HG02885 (cell line): ENCODE measurements at regions not wholly inside any gene's neighbourhood (a gene's known extent, or its start where the extent isn't known, plus 50 kb on each side); places are given as distances from the start of the nearest gene placed in this dataset.
"Not testable (repeated sequence)": the region's sequence is repeated elsewhere in the genome, so short reads cannot be mapped to it uniquely, and the experiment has no call there.

Source experiments
- ATAC-seq: cut with Tn5 transposase; IDR thresholded peaks from one replicate; pipeline ENCODE4 v1.9.1; 2021; ENCODE audit warnings: mild to moderate bottlenecking; ENCODE audit not compliant: unreplicated experiment, poor library complexity

- no peak for ATAC-seq
Measured at GRCh38 chr10:33676606-33677339, 342.3 kb upstream of the NRP1 start.

GRCh38 chr10:33674986-33675599 is 340.6 kb upstream of the NRP1 start:
- ATAC-seq: no peak

- no peak for ATAC-seq
Measured at GRCh38 chr10:33674491-33674890, 340.0 kb upstream of the NRP1 start.

GRCh38 chr10:33673839-33674415 is 339.5 kb upstream of the NRP1 start:
- no peak for ATAC-seq

GRCh38 chr10:33669904-33670303 is 335.4 kb upstream of the NRP1 start:
- ATAC-seq: no peak

GRCh38 chr10:33666686-33667480 is 332.4 kb upstream of the NRP1 start:
- no peak for ATAC-seq

- ATAC-seq: no peak
Measured at GRCh38 chr10:33665501-33665900, 331.0 kb upstream of the NRP1 start.

- no peak for ATAC-seq
Measured at GRCh38 chr10:33664070-33664469, 329.6 kb upstream of the NRP1 start.

GRCh38 chr10:33661580-33662336 is 327.3 kb upstream of the NRP1 start:
- ATAC-seq: no peak

- no peak for ATAC-seq
Measured at GRCh38 chr10:33660329-33660728, 325.9 kb upstream of the NRP1 start.

GRCh38 chr10:33657913-33658312 is 323.4 kb upstream of the NRP1 start:
- no peak for ATAC-seq

GRCh38 chr10:33657154-33657908 is 322.9 kb upstream of the NRP1 start:
- ATAC-seq: no peak

- ATAC-seq: no peak
Measured at GRCh38 chr10:33655921-33656320, 321.5 kb upstream of the NRP1 start.

GRCh38 chr10:33655165-33655815 is 320.8 kb upstream of the NRP1 start:
- ATAC-seq: no peak

GRCh38 chr10:33653584-33654367 is 319.3 kb upstream of the NRP1 start:
- ATAC-seq: no peak

- ATAC-seq: no peak
Measured at GRCh38 chr10:33652870-33653269, 318.4 kb upstream of the NRP1 start.

- not testable (repeated sequence) for ATAC-seq
Measured at GRCh38 chr10:33650131-33650530, 315.7 kb upstream of the NRP1 start.

- ATAC-seq: no peak
Measured at GRCh38 chr10:33643042-33643441, 308.6 kb upstream of the NRP1 start.
